Cardiac fibroblast (primary cell): ENCODE measurements at regions not wholly inside any gene's neighbourhood (a gene's known extent, or its start where the extent isn't known, plus 50 kb on each side); places are given as distances from the start of the nearest gene placed in this dataset.
A peak's percentile ranks its signal among the peaks of the same experiment; 100 is the strongest.
"Not testable (repeated sequence)": the region's sequence is repeated elsewhere in the genome, so short reads cannot be mapped to it uniquely, and the experiment has no call there.

Experiments used
- DNase-seq, 2 donors: peaks; one replicate each; pipeline versions ENCODE4 v3.0.0 to v3.0.0-alpha.2; 2010; ENCODE audit warnings: low read depth in 2 of 2
- H3K4me3 ChIP-seq, 2 donors: replicated peaks in 1 of 2; 1 replicate in 1 of 2; 2 replicates in 1 of 2; pipeline ENCODE4 v1.5.1; 2011; ENCODE audit warnings: low read depth in 2 of 2, low read length in 2 of 2, mild to moderate bottlenecking in 2 of 2, moderate library complexity in 1 of 2
- CTCF ChIP-seq: IDR thresholded peaks from one replicate; pipeline ENCODE4 v1.5.1; 2011; ENCODE audit warnings: low read depth, mild to moderate bottlenecking, low read length, inconsistent platforms

DNA sequence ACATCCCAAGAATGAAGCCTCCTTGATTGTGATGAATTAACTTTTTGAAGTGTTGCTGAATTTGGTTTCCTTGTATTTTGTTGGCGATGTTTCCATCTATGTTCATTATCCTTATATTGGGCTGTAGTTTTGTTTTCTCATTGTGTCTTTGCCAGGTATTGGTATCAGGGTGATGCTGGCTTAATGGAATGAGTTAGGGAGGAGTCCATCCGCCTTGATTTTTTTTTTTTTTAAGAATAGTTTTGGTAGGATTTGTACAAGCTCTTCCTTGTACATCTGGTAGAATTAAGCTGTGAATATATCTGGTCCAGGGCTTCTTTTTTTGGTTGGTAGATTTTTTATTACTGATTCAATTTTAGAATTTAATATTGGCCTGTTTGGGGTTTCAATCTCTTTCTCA, 166.1 kb upstream of the WDFY3 start:
- TF ChIP-seq CTCF: no peak
- no peak overlapping the region for H3K4me3 ChIP-seq
- DNase-seq: no peak

GRCh38 chr4:85139749-85140148, 173.3 kb upstream of the WDFY3 start:
- not testable (repeated sequence) for DNase-seq, H3K4me3 ChIP-seq

DNA sequence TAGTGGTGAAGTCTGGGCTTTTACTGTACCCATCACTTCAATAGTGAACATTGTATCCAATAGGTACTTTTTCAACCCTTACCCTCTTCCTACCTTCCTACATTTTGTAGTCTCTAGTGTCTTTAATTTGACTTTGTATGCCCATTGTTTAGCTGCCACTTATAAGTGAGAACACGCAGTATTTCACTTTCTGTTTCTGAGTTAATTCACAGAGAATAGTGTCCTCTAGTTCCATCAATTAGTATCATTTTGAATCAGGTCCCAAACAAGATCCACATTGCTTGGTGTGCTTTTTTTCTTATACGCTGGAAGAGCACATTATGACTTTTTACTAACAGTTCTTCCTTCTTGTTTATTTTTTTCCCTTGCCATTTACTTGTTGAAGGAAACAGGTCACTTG, 176.0 kb upstream of the WDFY3 start:
- DNase-seq: no peak
- H3K4me3 ChIP-seq: no peak overlapping the region
- no peak for TF ChIP-seq CTCF

- H3K4me3 ChIP-seq: no peak overlapping the region
- peak; percentile 45 for TF ChIP-seq CTCF
- DNase-seq: peak; percentile 79 to 86
Observed at GRCh38 chr4:85147481-85148076, 181.1 kb upstream of the WDFY3 start.

DNA sequence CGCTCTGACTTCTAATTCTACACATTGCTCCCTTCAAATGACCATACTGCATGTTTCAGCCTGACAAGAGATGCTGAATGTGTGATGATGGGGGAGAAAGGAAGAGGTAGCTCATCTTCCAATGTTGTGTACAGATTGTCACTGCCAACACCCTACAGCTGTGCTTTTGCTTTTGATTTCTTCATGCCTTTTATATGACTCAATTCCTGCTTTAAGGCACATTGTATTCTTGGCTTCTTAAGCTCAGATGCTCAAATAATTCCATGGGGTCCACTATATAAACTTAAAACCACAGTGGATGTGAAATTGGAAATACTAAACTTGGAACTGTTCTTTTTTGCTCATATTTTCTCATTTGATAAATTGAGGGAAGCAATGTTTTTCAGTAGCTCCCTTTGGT, 183.2 kb upstream of the WDFY3 start:
- TF ChIP-seq CTCF: no peak
- no peak overlapping the region for H3K4me3 ChIP-seq
- DNase-seq: peak; percentile 70 to 79

DNA sequence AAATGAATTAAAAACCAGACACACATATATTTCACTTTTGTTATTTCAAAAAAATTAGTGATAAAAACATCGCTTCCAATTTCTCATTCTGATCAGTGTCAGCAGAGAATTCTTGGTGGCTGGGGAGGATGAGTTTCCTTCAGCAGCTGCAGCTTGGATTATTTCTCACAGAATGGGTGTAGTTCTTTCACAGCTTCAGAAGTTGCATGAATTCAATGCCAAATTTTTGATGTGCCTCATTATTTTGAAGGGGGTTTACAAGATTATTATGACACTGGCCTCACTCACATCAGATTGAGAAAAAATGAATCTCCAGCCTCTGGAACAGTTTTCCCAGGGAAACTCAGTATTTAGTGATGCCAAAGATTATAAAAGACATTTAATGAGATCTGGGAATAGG, 184.9 kb upstream of the WDFY3 start:
- DNase-seq: no peak
- TF ChIP-seq CTCF: no peak
- no peak overlapping the region for H3K4me3 ChIP-seq

GRCh38 chr4:85151786-85152185, 185.3 kb upstream of the WDFY3 start:
- H3K4me3 ChIP-seq: no peak overlapping the region
- TF ChIP-seq CTCF: no peak
- DNase-seq: no peak
